Lower leg skin (tissue), 4 donors: ENCODE measurements at regions not wholly inside any gene's neighbourhood (a gene's known extent, or its start where the extent isn't known, plus 50 kb on each side); places are given as distances from the start of the nearest gene placed in this dataset.

Source experiments
- DNase-seq, 2 donors: peaks; one replicate each; pipeline ENCODE4 v3.0.0-alpha.2; 2019; ENCODE audit warnings: low spot score in 2 of 2
- H3K4me3 ChIP-seq: fragments of 200-600 bp; sonication (generic); 2 replicates; pipeline ENCODE4 v1.5.1; 2017; ENCODE audit warnings: mild to moderate bottlenecking, low read depth; ENCODE audit not compliant: poor library complexity, severe bottlenecking
- POLR2A ChIP-seq, 2 donors: fragments of 450-650 bp; IDR thresholded peaks; one replicate each; pipeline ENCODE4 v1.6.1; 2016 to 2017; ENCODE audit warnings: antibody characterized with exemption in 2 of 2, mild to moderate bottlenecking in 1 of 2, moderate library complexity in 1 of 2
- WGBS, 2 donors: methylation state at CpG; one replicate each; pipeline ENCODE4 v1.1.5; 2018; 5-methylcytosine and 5-hydroxymethylcytosine counted together
- intact Hi-C: fragments of 100-400 bp; cut with DNase I; formaldehyde crosslinking; loops from one replicate; pipeline ENCODE4 v1.15.0; 2023; ENCODE audit warnings: low total_unique reads
- TF ChIP-seq, protein P1 (sequence below), 3 donors: fragments of 450-650 bp; IDR thresholded peaks; one replicate each; pipeline ENCODE4 v1.5.1; 2016; ENCODE audit warnings: antibody characterized with exemption in 3 of 3, mild to moderate bottlenecking in 3 of 3, moderate library complexity in 2 of 3

DNA sequence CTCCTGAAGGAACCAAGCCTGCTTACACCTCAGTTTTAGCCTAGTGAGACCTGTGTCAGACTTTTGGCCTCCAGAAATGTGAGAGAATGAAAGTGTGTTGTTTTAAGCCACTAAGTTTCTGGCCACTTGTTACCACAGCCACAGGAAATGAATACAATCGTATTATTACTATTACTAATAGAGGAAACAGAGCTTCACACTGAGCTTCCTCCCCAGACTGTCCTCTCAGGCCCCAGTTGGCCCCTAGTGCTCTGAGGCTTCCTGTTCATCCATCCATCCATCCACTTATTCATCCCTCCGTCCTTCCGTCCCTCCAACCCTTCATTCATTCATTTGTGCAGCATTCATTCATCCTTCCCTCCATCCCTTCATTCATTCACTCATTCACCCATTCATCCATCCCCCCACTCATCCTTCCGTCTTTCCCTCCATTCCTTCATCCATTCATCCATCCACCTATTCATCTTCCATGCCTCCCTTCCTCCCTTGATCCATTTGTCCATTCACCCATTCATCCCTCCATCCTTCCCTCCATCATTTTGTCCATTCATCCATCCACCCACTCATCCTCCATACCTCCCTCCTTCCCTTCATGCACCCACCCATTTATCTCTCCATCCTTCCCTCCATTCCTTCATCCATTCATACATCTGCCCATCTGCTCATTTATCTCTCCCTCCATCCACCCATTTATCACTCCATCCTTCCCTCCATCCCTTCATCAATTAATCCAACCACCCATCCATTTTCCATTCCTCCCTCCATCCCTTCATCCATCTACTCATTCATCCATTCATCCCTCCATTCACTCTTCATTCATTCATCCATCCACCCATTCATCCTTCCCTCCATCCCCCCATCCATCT lies 95.0 kb downstream of the FOXL1 start:
- DNase-seq, result peak in 1 of 2 donors; percentile 21
- intact Hi-C loops, result no loop called here
- no peak for TF ChIP-seq POLR2A (IDR thresholded peaks at IDR 0.05)
- TF ChIP-seq, protein P1, sequence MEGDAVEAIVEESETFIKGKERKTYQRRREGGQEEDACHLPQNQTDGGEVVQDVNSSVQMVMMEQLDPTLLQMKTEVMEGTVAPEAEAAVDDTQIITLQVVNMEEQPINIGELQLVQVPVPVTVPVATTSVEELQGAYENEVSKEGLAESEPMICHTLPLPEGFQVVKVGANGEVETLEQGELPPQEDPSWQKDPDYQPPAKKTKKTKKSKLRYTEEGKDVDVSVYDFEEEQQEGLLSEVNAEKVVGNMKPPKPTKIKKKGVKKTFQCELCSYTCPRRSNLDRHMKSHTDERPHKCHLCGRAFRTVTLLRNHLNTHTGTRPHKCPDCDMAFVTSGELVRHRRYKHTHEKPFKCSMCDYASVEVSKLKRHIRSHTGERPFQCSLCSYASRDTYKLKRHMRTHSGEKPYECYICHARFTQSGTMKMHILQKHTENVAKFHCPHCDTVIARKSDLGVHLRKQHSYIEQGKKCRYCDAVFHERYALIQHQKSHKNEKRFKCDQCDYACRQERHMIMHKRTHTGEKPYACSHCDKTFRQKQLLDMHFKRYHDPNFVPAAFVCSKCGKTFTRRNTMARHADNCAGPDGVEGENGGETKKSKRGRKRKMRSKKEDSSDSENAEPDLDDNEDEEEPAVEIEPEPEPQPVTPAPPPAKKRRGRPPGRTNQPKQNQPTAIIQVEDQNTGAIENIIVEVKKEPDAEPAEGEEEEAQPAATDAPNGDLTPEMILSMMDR (IDR thresholded peaks at IDR 0.05), result no peak
- WGBS, 2 donors, result 87% methylated on average over 4 of the region's 4 CpGs
- H3K4me3 ChIP-seq, result no peak overlapping the region

DNA sequence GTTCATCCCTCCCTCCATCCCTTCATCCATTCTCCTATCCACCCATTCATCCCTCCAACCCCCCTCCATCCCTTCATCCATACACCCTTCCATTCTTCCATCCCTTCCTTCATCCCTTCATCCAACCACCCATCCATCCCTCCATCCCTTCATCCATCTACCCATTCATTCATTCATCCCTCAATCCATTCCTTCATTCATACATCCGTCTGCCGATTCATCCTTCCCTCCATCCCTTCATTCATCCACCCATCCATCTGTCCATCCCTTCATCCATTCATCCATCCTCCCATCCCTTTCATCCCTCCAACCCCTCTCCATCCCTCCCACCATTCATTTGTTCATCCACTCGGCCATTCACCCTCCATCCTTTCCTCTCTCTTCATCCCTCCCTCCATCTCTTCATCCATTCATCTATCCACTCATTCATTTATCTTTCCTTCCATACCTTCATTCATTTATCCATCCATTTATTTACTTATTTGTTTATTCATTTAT lies 95.7 kb downstream of the FOXL1 start:
- TF ChIP-seq, protein P1 (IDR thresholded peaks at IDR 0.05), result peak in 1 of 3 donors; percentile 3
- TF ChIP-seq POLR2A (IDR thresholded peaks at IDR 0.05), result no peak
- intact Hi-C loops, result no loop called here
- no peak for DNase-seq
- H3K4me3 ChIP-seq, result no peak overlapping the region
- 92 to 97% methylated on average over 3 of the region's 3 CpGs for WGBS, 2 donors

DNA sequence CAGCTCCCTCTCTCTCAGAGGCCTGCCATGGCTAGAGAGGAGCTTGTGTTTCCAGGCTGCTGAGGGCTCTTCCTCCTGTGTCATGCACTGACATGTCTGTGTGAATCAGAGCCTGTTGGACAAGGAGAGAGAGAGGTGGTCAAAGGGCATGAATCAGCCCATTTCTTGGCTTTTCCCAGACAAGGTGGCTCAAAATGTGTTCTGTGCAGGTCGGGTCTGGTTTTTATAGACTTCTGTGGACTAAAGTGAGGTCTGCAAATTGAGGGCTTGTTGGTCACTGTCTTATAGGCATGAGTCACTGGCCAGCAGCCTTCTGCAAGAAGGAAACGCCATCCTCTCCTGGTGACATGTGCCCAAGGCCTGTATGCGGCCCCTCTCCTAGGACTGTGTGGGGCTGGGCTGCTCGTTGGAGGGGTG lies 97.9 kb downstream of the FOXL1 start:
- no peak overlapping the region for H3K4me3 ChIP-seq
- intact Hi-C loops, result no loop called here
- WGBS, 2 donors, result 76 to 86% methylated on average over 4 of the region's 4 CpGs
- DNase-seq, result peak in 1 of 2 donors; percentile 49
- TF ChIP-seq, protein P1 (IDR thresholded peaks at IDR 0.05), result no peak
- TF ChIP-seq POLR2A (IDR thresholded peaks at IDR 0.05), result no peak

DNA sequence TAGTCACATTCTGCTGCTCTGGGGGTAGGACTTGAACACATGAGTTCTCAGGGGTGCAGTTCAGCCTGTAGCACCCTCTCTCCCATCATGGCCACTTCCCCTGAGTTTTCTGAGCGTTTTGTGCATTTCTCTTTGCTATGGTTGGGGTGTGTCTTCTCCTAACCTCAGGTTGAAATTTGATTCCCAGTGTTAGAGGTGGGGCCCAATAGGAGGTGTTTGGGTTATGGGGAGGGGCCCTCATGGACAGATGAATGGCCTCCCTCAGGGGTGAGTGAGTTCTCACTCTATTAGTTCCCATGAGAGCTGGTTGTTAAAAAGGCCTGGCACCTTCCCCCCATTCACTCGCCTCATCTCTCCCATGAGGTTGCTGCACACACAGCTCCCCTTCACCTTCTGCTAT lies 101.1 kb downstream of the FOXL1 start:
- 67 to 69% methylated on average over 2 of the region's 2 CpGs for WGBS, 2 donors
- DNase-seq, result peak in 1 of 2 donors; percentile 39
- TF ChIP-seq, protein P1 (IDR thresholded peaks at IDR 0.05), result no peak
- TF ChIP-seq POLR2A (IDR thresholded peaks at IDR 0.05), result no peak
- H3K4me3 ChIP-seq, result no peak overlapping the region
- intact Hi-C loops, result no loop called here

DNA sequence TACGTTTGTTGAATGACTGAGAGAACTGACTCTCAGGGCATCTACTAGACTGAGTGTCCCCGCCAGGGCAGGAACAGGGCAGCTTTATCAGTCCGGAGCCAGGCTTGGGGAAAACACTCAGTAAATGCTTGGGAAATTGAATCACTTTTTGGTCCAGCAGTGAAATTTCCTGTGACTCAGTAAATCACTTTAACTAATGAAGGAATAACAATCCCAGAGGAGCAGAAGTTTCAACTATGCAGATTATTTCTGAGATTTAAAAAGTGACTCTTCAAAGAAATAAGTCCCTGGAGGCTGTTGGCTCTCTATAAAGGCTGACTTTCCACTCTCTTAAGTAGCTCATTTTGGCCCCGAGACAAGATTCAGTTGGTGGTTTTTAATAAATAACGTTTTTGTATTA lies 101.8 kb downstream of the FOXL1 start:
- no peak for TF ChIP-seq POLR2A (IDR thresholded peaks at IDR 0.05)
- TF ChIP-seq, protein P1 (IDR thresholded peaks at IDR 0.05), result no peak
- WGBS, 2 donors, result 11 to 16% methylated on average over 5 of the region's 5 CpGs
- DNase-seq, result peak in 1 of 2 donors; percentile 52
- intact Hi-C loops, result no loop called here
- H3K4me3 ChIP-seq, result no peak overlapping the region
